ENCODE measurements at regions not wholly inside any gene's neighbourhood (a gene's known extent, or its start where the extent isn't known, plus 50 kb on each side); places are given as distances from the start of the nearest gene placed in this dataset.

DNA sequence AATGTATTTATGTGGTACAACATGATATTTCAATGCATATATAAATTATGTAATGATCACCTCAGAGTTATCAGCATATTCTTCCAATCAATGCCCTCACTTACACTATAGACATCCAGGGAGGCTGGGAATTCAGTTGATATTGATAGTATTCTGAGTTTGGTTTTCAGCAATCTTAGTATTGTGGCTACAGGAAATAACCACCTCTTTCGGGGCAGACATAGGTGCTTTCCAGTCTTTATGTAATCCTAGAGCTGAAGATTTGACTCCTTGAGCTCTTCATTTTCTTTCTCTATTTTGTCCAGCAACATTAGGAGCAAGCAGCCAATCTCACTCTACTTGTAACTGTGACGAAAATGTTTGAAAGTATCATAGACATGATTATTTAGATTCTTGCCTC is 712.7 kb upstream of the KIRREL3 start:
- intact Hi-C loops (cut with DNase I), result no loop called here
- no peak for ATAC-seq
- DNase-seq, result no peak
- no peaks in the 10 kb centered on the region for H3K4me1 ChIP-seq
- no peaks in the 10 kb centered on the region for H3K9me3 ChIP-seq
- H3K36me3 ChIP-seq, result no peaks in the 10 kb centered on the region
- H3K4me3 ChIP-seq, result no peak overlapping the region
- TF ChIP-seq, protein P1, sequence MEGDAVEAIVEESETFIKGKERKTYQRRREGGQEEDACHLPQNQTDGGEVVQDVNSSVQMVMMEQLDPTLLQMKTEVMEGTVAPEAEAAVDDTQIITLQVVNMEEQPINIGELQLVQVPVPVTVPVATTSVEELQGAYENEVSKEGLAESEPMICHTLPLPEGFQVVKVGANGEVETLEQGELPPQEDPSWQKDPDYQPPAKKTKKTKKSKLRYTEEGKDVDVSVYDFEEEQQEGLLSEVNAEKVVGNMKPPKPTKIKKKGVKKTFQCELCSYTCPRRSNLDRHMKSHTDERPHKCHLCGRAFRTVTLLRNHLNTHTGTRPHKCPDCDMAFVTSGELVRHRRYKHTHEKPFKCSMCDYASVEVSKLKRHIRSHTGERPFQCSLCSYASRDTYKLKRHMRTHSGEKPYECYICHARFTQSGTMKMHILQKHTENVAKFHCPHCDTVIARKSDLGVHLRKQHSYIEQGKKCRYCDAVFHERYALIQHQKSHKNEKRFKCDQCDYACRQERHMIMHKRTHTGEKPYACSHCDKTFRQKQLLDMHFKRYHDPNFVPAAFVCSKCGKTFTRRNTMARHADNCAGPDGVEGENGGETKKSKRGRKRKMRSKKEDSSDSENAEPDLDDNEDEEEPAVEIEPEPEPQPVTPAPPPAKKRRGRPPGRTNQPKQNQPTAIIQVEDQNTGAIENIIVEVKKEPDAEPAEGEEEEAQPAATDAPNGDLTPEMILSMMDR (IDR thresholded peaks at IDR 0.05), result no peak
- no peak overlapping the region for H3K27ac ChIP-seq
- H3K27me3 ChIP-seq, result no peaks in the 10 kb centered on the region

DNA sequence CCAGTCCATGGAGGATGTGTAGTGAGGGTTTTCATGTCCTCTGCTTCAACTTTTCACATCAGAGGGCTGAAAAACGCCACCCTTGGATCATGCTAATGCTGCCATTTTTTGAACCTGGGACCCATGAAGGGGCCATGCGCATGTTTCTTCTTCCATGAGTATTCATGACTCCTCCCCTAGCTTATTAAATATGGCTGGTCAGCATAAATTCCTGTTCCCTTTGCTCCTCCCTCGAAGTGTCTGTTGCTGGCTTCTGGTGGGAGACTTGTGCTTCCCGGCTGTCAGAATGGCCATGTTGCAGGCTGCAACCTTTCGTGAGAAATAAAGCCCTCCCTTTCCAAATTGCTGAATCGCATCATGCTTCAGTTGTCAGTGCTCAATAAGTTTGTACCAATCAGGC is 711.2 kb upstream of the KIRREL3 start:
- no peak overlapping the region for H3K4me3 ChIP-seq
- H3K9me3 ChIP-seq, result no peaks in the 10 kb centered on the region
- H3K27me3 ChIP-seq, result no peaks in the 10 kb centered on the region
- DNase-seq (no peak), ATAC-seq (no peak)
- TF ChIP-seq, protein P1 (IDR thresholded peaks at IDR 0.05), result no peak
- no peaks in the 10 kb centered on the region for H3K4me1 ChIP-seq
- H3K27ac ChIP-seq, result no peak overlapping the region
- intact Hi-C loops (cut with DNase I), result no loop called here
- H3K36me3 ChIP-seq, result no peaks in the 10 kb centered on the region

DNA sequence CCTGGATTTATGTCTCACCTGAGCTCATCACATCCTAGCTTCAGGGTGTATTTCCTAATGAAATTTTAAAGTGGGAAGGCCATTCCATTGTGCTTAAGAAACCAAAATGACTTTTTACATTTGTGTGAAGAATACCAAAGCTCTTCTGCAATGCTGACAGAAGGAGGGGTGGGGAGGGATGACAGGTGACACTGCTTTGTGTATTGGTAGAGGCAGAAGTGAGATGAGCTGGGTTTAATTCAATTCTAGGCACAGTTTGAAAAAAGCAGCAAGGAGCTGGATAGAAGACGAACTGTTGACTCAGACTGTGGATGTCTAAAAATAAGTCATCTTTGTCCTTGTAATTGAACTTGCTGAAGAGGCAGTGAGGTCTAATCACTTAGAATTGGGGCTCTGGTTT is 710.3 kb upstream of the KIRREL3 start:
- TF ChIP-seq, protein P1 (IDR thresholded peaks at IDR 0.05), result no peak
- Histone ChIP-seq H3K27me3 (no peaks in the 10 kb centered on the region), H3K36me3 (no peaks in the 10 kb centered on the region), H3K4me1 (no peaks in the 10 kb centered on the region), H3K4me3 (no peak overlapping the region), H3K27ac (no peak overlapping the region), H3K9me3 (no peaks in the 10 kb centered on the region)
- intact Hi-C loops (cut with DNase I), result no loop called here
- ATAC-seq (no peak), DNase-seq (no peak)

DNA sequence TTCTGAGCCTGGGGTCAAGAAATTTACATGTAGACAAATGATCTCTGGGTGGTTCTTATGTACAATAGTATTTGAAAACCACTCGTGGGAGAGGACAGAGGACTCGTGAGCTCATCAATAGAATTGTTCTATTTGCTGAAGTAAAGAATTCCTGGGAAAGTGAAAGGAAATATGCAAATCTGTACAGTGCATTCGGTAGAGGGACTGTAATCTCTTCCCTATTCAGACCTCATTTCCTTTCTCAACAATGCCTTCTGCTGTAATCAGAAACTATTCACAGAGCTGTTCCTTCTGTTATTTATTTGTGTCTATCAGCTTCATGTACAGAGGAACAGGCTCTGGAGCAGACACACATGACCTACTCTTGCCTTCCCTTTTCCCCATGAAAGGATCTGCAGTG is 709.4 kb upstream of the KIRREL3 start:
- no peak overlapping the region for H3K4me3 ChIP-seq
- no peaks in the 10 kb centered on the region for H3K27me3 ChIP-seq
- no peak overlapping the region for H3K27ac ChIP-seq
- H3K9me3 ChIP-seq, result no peaks in the 10 kb centered on the region
- intact Hi-C loops (cut with DNase I), result no loop called here
- TF ChIP-seq, protein P1 (IDR thresholded peaks at IDR 0.05), result no peak
- DNase-seq (no peak), ATAC-seq (no peak)
- no peaks in the 10 kb centered on the region for H3K36me3 ChIP-seq
- H3K4me1 ChIP-seq, result no peaks in the 10 kb centered on the region

DNA sequence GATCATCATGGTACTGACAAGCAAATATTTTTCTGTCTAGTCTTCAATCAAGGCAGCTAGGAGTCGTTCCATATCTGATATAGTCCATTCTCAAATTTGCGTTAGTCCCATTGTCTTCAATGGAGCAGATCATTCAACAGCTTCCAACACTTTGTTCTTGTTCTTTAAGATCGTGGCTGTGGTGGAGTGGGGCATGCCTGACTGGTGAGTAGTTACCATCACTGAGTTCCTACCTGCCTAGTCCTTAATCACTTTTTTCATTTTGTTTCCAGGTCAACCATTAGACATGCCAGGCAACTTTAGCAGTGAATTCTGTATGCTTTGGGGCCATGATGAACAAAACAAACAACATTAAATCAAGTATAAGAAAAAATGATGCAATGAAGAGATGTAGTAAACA is 693.1 kb upstream of the KIRREL3 start:
- DNase-seq (no peak), ATAC-seq (no peak)
- no peaks in the 10 kb centered on the region for H3K9me3 ChIP-seq
- H3K4me1 ChIP-seq, result no peaks in the 10 kb centered on the region
- no peaks in the 10 kb centered on the region for H3K27me3 ChIP-seq
- intact Hi-C loops (cut with DNase I), result no loop called here
- H3K36me3 ChIP-seq, result no peaks in the 10 kb centered on the region
- TF ChIP-seq, protein P1 (IDR thresholded peaks at IDR 0.05), result no peak
- H3K27ac ChIP-seq, result no peak overlapping the region
- no peak overlapping the region for H3K4me3 ChIP-seq

DNA sequence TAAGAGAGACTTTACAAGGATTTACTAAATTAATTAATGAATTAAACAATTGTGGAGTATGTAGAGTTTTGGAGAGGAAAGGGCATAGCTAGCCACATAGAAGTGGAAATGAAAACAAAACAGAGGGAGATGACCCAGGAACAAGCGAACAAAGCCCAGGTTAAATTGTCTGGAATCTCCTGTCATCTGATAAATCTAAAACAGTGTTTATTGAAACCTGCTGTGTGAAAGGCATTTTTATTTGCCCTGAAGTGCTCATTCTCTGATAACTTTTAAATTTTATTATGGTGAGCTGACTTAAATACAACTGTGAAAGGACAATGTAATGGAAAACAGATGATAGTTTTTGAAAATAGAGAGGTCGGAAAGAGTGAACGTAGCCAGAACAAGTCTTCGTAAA is 682.8 kb upstream of the KIRREL3 start:
- no peaks in the 10 kb centered on the region for H3K4me1 ChIP-seq
- intact Hi-C loops (cut with DNase I), result no loop called here
- H3K36me3 ChIP-seq, result no peaks in the 10 kb centered on the region
- no peak for DNase-seq
- no peaks in the 10 kb centered on the region for H3K9me3 ChIP-seq
- ATAC-seq, result no peak
- TF ChIP-seq, protein P1 (IDR thresholded peaks at IDR 0.05), result no peak
- H3K4me3 ChIP-seq, result no peak overlapping the region
- H3K27me3 ChIP-seq, result no peaks in the 10 kb centered on the region
- no peak overlapping the region for H3K27ac ChIP-seq
